K562 (cell line): ENCODE measurements at regions not wholly inside any gene's neighbourhood (a gene's known extent, or its start where the extent isn't known, plus 50 kb on each side); places are given as distances from the start of the nearest gene placed in this dataset.

ENCODE experiments used
- ATAC-seq: fragments of 200-7000 bp; cut with Tn5 transposase; 3 replicates; pipeline ENCODE4 v1.9.1; 2020; ENCODE audit warnings: moderate library complexity
- BruUV-seq: library from RNA; stranded (reverse); fragments of 400-500 nt; replicated peaks from 2 replicates; lab custom pipeline; 2021; lab: Mats Ljungman, UMichigan
- CTCF ChIA-PET: fragments of 300-600 bp; formaldehyde crosslinking; extraction: SDS; loops from one replicate; lab custom pipeline; 2021; ENCODE audit warnings: low intra/inter-chr PET ratio; lab: Yijun Ruan, JAX
- POLR2A ChIA-PET: fragments of 300-600, 350-650 bp; sonication (Branson Sonifier 250); formaldehyde crosslinking; extraction: SDS; loops from one replicate; lab custom pipeline; 2021; ENCODE audit warnings: antibody characterized with exemption, inconsistent platforms; lab: Yijun Ruan, JAX
- DNase-seq, 4 experiments: peaks; one replicate each; pipeline versions ENCODE4 v3.0.0 to v3.0.0-alpha.2; 2011 to 2018; ENCODE audit warnings: low spot score in 3 of 4, mixed read lengths in 3 of 4; ENCODE audit errors: extremely low read depth in 1 of 4
- FAIRE-seq: peaks from 2 replicates; lab custom pipeline; 2011; peaks lifted over from hg19 to GRCh38; lab: Jason Lieb, UNC
- H2AFZ ChIP-seq: 2 replicates; pipeline ENCODE4 v1.6.0; 2011; ENCODE audit warnings: low read depth, low read length, control low read depth, inconsistent platforms
- H3K27ac ChIP-seq: fragments of 200-600 bp; 3 replicates; pipeline ENCODE4 v1.8.0; 2011; ENCODE audit warnings: low read depth, mild to moderate bottlenecking, control low read depth, inconsistent platforms, low read length, moderate library complexity, mixed read lengths; ENCODE audit errors: extremely low read depth
- H3K27me3 ChIP-seq, 2 experiments: fragments of 300-600 bp in 1 of 2; 2 replicates in 1 of 2; 3 replicates in 1 of 2; pipeline versions ENCODE4 v1.6.0 to v1.8.0; 2011; ENCODE audit warnings: inconsistent platforms in 2 of 2, low read length in 2 of 2, mild to moderate bottlenecking in 1 of 2, mixed read lengths in 1 of 2, moderate library complexity in 1 of 2; ENCODE audit not compliant: control insufficient read depth in 2 of 2, insufficient read depth in 2 of 2
- H3K36me3 ChIP-seq: fragments of 300-600 bp; 3 replicates; pipeline ENCODE4 v1.8.0; 2011; ENCODE audit warnings: mild to moderate bottlenecking, low read length, inconsistent platforms; ENCODE audit not compliant: control insufficient read depth, insufficient read depth
- H3K4me1 ChIP-seq, 2 experiments: fragments of 200-600 bp in 1 of 2; replicated peaks in 1 of 2; 2 replicates in 1 of 2; 3 replicates in 1 of 2; pipeline versions ENCODE4 v1.5.1 to v1.8.0; 2011; ENCODE audit warnings: inconsistent platforms in 2 of 2, low read length in 2 of 2, mild to moderate bottlenecking in 1 of 2, mixed read lengths in 1 of 2, moderate library complexity in 1 of 2; ENCODE audit not compliant: control insufficient read depth in 2 of 2, insufficient read depth in 2 of 2
- H3K4me2 ChIP-seq: 2 replicates; pipeline ENCODE4 v1.6.1; 2011; ENCODE audit warnings: low read length, control low read depth, inconsistent platforms, mixed read lengths; ENCODE audit not compliant: insufficient read depth
- H3K4me3 ChIP-seq: fragments of 200-600 bp; sonication (generic), shearing (Covaris generic); 2 replicates; pipeline ENCODE4 v1.5.1; 2016; ENCODE audit warnings: control low read depth, inconsistent platforms
- H3K79me2 ChIP-seq: fragments of 200-600 bp; 3 replicates; pipeline ENCODE4 v1.8.0; 2011; ENCODE audit warnings: low read length, inconsistent platforms; ENCODE audit not compliant: control insufficient read depth, insufficient read depth
- H3K9ac ChIP-seq, 2 experiments: 2 replicates each; pipeline versions ENCODE4 v1.6.0 to v1.6.1; 2011; ENCODE audit warnings: low read depth in 2 of 2, low read length in 2 of 2, control low read depth in 1 of 2, inconsistent platforms in 1 of 2, mild to moderate bottlenecking in 1 of 2, mixed read lengths in 1 of 2; ENCODE audit not compliant: insufficient read depth in 1 of 2
- H3K9me1 ChIP-seq: one replicate; pipeline ENCODE4 v1.6.0; 2011; ENCODE audit warnings: inconsistent platforms, mild to moderate bottlenecking, low read length, moderate library complexity; ENCODE audit not compliant: control insufficient read depth, insufficient read depth
- H3K9me3 ChIP-seq: replicated peaks from 2 replicates; pipeline ENCODE4 v1.5.1; 2011; ENCODE audit warnings: low read depth, low read length, inconsistent platforms; ENCODE audit not compliant: control insufficient read depth, insufficient read depth
- H4K20me1 ChIP-seq: replicated peaks from 2 replicates; pipeline ENCODE4 v1.6.1; 2011; ENCODE audit warnings: low read length, inconsistent platforms, mixed read lengths; ENCODE audit not compliant: control insufficient read depth, insufficient read depth
- AFF1 ChIP-seq, 2 experiments: fragments of 450-650 bp; IDR thresholded peaks; 2 replicates each; pipeline ENCODE4 v1.6.1; 2018; ENCODE audit warnings: mild to moderate bottlenecking in 2 of 2, low read depth in 1 of 2; ENCODE audit not compliant: partially characterized antibody in 2 of 2
- BHLHE40 ChIP-seq: IDR thresholded peaks from 2 replicates; pipeline ENCODE4 v1.6.1; 2011; ENCODE audit warnings: low read length, improper control_type of control experiment
- GTF2E2 ChIP-seq: fragments of 200-800 bp; sonication (Bioruptor generic); IDR thresholded peaks from 2 replicates; pipeline ENCODE4 v1.6.1; 2016; ENCODE audit warnings: missing genetic modification characterization, missing compliant biosample characterization
- HCFC1 ChIP-seq: IDR thresholded peaks from 2 replicates; pipeline ENCODE4 v1.6.1; 2012; ENCODE audit warnings: low read depth, low read length, improper control_type of control experiment
- HDAC2 ChIP-seq: fragments of 450-650 bp; IDR thresholded peaks from 2 replicates; pipeline ENCODE4 v1.6.1; 2016; ENCODE audit warnings: mild to moderate bottlenecking
- MYNN ChIP-seq, 2 experiments: sonication (generic); formaldehyde crosslinking in 1 of 2; IDR thresholded peaks; 2 replicates each; pipeline versions ENCODE4 v1.5.0 to v1.6.1; 2016 to 2020; ENCODE audit warnings: antibody characterized with exemption in 1 of 2, missing genetic modification reagents in 1 of 2
- PHF21A ChIP-seq: fragments of 450-650 bp; IDR thresholded peaks from 2 replicates; pipeline ENCODE4 v1.6.1; 2017; ENCODE audit warnings: low read depth, borderline replicate concordance
- POLR2AphosphoS5 ChIP-seq: IDR thresholded peaks from 2 replicates; pipeline ENCODE4 v1.6.1; 2011; ENCODE audit warnings: mild to moderate bottlenecking, low read depth, low read length, moderate library complexity; ENCODE audit not compliant: control insufficient read depth, insufficient read depth
- TFAM ChIP-seq: fragments of 250-450 bp; sonication (Bioruptor Pico); conservative IDR thresholded peaks from 2 replicates; pipeline ENCODE4 v1.5.0; 2021; ENCODE audit warnings: mild to moderate bottlenecking, moderate library complexity
- ZBTB5 ChIP-seq: fragments of 450-650 bp; IDR thresholded peaks from 2 replicates; pipeline ENCODE4 v1.6.1; 2017; ENCODE audit warnings: antibody characterized with exemption
- ZNF217 ChIP-seq: sonication (generic); formaldehyde crosslinking; IDR thresholded peaks from 2 replicates; pipeline ENCODE4 v1.8.0; 2022; ENCODE audit warnings: mild to moderate bottlenecking, missing genetic modification reagents
- ZNF695 ChIP-seq: fragments of 450-650 bp; formaldehyde crosslinking; IDR thresholded peaks from 2 replicates; pipeline ENCODE4 v1.4.0; 2020; ENCODE audit warnings: mild to moderate bottlenecking, moderate library complexity
- WGBS: fragments of 100-300 bp; shearing (Covaris generic); methylation state at CpG from one replicate; pipeline ENCODE4 v1.1.6; 2016; ENCODE audit warnings: low coverage, mixed read lengths; ENCODE audit not compliant: insufficient coverage; ENCODE audit errors: missing lambda C conversion rate; 5-methylcytosine and 5-hydroxymethylcytosine counted together
- in situ Hi-C: fragments of 300-500 bp; cut with MboI; formaldehyde crosslinking; loops from 4 replicates; pipeline ENCODE4 v1.15.0; 2018; ENCODE audit warnings: inconsistent platforms, mixed read lengths
- intact Hi-C: fragments of 100-400 bp; cut with micrococcal nuclease; formaldehyde crosslinking; loops from 2 replicates; pipeline ENCODE4 v1.14.2; 2022
- TF ChIP-seq, protein P1 (sequence below): conservative IDR thresholded peaks from 2 replicates; pipeline ENCODE4 v1.6.1; 2011; ENCODE audit warnings: low read depth, mild to moderate bottlenecking, low read length; ENCODE audit not compliant: control insufficient read depth

- TF ChIP-seq, protein P1, sequence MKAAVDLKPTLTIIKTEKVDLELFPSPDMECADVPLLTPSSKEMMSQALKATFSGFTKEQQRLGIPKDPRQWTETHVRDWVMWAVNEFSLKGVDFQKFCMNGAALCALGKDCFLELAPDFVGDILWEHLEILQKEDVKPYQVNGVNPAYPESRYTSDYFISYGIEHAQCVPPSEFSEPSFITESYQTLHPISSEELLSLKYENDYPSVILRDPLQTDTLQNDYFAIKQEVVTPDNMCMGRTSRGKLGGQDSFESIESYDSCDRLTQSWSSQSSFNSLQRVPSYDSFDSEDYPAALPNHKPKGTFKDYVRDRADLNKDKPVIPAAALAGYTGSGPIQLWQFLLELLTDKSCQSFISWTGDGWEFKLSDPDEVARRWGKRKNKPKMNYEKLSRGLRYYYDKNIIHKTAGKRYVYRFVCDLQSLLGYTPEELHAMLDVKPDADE, result no peak
- TF ChIP-seq BHLHE40 (no peak), ZNF695 (no peak), MYNN (IDR thresholded peaks at IDR 0.05) (no peak), MYNN (CRISPR knock-in tag; IDR thresholded peaks at IDR 0.05) (0 out of 2 replicates have a peak, but pooled peaks have one; percentile 31)
These were observed 88.1 kb upstream of the IGLL5 start (continued) for GRCh38 chr22:22799561-22799960.

DNA sequence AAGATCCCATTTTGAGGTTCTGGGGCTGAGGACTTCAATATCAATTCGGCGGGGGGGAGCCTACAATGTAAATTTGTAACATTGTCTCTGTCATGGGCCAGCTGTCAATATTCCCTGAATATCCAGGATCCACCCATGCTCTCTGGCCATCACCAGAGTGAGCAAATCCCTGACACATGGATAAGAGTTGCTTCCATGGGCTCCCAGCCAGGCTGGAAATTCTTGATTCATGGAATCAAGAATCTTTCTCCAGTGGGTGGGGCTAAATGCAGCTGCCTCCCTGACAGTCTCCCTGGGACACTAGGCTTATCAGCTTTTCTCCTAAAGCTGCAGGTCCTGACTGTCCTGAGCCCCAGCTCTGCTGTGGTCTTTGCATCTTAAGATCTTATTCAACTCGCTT lies 86.9 kb upstream of the IGLL5 start:
- WGBS, result 0% methylated on average over 3 of the region's 3 CpGs
- no peaks in the 10 kb centered on the region for H3K79me2 ChIP-seq
- CTCF ChIA-PET, result interaction anchor here (0.6 to 14.4 kb wide), 3 partner anchors 81 to 281 kb away, joined by 3 to 251 read pairs (median 5); no protein-coding TSS in a partner anchor
- no peak overlapping the region for H2AFZ ChIP-seq
- DNase-seq (peak in 1 of 4 experiments; percentile 45), ATAC-seq (no peak), FAIRE-seq (no peak)
- intact Hi-C loops, result no loop called here
- peaks cover 4% of the 10 kb centered on the region for H3K9me1 ChIP-seq
- no peaks in the 10 kb centered on the region for H3K9me3 ChIP-seq
- H3K36me3 ChIP-seq, result no peaks in the 10 kb centered on the region
- in situ Hi-C loops, result no loop called here
- no peak overlapping the region for H3K27ac ChIP-seq
- BruUV-seq, result no TSS peak
- no peak overlapping the region for H3K4me2 ChIP-seq
- peaks cover 19 to 46% of the 10 kb centered on the region in 2 experiments for H3K27me3 ChIP-seq
- no peak overlapping the region for H3K9ac ChIP-seq
- no peaks in the 10 kb centered on the region for H3K4me1 ChIP-seq
- no peak overlapping the region for H3K4me3 ChIP-seq
- H4K20me1 ChIP-seq, result peaks cover 23% of the 10 kb centered on the region
- POLR2A ChIA-PET, result interaction anchor here (0.6 to 3.7 kb wide), 7 partner anchors 12 to 151 kb away, joined by 3 to 36 read pairs (median 3); no protein-coding TSS in a partner anchor
- no peak for TF ChIP-seq PHF21A
- TF ChIP-seq HCFC1, result no peak
- no peak for TF ChIP-seq ZNF217 (CRISPR knock-in tag)
- no peak for TF ChIP-seq POLR2AphosphoS5
- TF ChIP-seq TFAM (CRISPR knock-in tag), result no peak
- no peak for TF ChIP-seq GTF2E2 (tag)
- TF ChIP-seq HDAC2, result no peak
- no peak for TF ChIP-seq AFF1 (IDR thresholded peaks at IDR 0.05; ENCODE audit: low read depth in 1 of 2, partially characterized antibody in 2 of 2)
- TF ChIP-seq ZBTB5, result no peak
